Activated T-cell treated with anti-CD3 and anti-CD28 coated beads, Interleukin-2, amount 50 U/mL, for 1 hour (primary cell): ENCODE measurements at regions not wholly inside any gene's neighbourhood (a gene's known extent, or its start where the extent isn't known, plus 50 kb on each side); places are given as distances from the start of the nearest gene placed in this dataset.

Source experiments
- DNase-seq: peaks from one replicate; pipeline ENCODE4 v3.0.0-alpha.2; 2020

DNA sequence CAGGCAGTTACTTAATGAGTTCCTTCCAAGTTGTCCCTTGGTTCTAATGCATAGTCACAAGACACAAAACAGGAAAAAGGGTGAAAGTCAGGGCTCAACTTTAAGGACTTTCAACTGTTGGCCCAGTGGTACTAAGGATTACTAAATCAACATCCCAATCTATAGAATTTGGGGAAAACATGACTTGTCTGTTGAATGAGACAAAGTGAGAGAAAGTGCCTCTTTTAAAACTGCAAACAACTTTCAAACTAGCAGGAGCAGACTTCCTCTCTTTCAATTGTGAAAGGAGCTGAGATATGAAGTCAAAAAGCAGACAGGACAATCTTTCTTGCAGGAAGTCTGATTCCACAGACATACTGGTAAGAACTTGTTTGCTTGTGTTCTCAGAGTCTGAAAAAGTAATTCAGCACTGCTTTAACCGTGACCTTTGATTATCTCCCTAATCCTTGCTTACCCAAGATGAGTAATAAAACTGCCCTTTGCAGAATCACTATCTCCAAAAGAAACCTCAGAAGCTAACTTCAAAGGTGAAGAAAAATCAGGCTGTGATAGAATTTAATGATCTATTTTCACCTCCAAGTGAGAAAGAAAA lies 960.7 kb upstream of the RAG2 start:
- DNase-seq = no peak

DNA sequence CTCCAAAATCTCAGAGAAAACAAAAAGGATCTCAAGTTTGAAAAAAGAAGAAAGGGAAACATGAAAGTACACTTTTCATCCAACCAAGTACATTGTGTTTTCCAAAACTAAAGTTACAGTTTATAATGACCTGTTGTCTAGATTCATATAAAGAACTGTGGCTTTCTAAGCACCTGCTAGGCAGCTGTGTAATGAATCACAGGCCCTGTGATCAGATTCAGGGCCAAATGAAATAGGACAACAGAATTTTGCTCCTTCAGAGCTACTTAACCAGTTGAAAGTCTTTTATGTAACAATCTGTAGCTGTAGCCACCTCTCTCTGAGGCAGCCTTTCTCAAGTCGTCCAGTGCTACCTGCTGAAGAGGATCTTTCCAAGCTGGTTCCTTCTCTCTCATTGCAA lies 960.0 kb upstream of the RAG2 start:
- no peak for DNase-seq

DNA sequence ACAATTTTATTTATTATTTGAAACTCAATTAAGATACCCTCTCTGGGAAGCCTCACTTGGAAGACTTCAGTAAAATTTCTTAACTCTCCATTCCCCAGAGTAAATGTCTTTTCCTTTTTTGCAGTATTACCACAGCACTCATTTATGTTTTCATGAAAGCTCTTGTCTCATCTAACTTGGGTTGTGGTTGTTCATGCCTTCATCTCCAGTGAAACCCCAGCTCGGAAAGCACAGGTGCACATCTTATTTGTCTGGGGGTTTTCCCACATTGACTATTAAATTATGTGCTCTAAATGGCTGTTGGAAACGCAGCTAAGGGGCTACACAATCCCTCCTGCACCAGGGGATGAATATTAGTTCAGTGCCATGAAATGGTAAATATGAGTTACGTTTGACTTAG lies 954.2 kb upstream of the RAG2 start:
- DNase-seq = no peak

DNA sequence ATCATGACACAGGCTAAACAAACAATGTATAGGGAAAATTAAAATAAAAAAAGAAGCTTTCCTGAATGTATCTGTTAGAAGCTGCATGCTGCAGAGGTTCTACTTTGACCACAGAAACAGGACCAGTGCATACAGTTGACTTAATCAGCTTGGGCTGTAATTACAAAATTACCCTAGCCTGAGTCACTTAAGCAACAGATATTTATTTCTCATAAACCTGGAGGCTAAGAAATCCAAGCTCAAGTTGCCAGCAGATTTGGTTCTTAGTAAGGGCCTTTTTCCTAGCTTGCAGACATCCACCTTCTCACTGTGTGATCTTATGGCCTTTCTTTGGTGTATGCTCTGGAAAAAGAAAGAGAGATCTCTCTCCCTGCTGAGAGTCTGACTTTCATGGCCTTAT lies 946.5 kb upstream of the RAG2 start:
- no peak for DNase-seq

DNA sequence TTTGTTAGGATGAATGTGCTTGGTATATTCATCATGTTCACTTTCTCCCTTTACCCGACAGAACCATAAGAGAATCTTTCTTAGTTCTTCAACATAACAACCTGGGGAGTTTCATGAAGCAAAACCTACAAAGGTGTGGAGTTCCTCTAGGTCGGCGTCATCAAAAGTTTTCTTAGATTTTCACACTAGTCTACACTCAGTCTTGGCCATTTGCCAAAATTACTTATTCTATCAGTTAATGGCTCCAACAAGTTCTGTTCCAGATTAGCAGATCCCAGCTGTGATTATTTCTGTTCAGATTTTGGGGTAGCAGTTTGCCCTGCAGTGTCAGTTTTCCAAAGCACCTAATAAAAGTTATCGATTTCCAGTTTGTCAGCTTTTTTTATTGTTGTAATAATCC lies 935.8 kb upstream of the RAG2 start:
- no peak for DNase-seq

DNA sequence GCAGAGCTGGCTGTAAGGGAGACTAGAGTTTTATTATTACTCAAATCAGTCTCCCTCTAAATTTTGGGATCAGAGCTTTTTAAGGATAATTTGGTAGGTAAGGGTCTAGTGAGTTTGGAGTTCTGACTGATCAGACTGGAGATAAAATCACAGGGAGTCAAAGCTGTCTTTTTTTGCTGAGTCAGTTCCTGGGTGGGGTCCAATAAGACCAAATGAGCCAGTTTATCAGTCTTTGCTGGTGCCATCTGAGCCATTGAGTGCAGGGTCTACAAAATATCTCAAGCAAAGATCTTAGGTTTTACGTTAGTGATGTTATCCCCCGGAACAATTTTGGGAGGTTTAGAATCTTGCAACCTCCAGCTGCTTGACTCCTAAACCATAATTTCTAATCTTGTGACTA lies 935.1 kb upstream of the RAG2 start:
- DNase-seq = no peak

DNA sequence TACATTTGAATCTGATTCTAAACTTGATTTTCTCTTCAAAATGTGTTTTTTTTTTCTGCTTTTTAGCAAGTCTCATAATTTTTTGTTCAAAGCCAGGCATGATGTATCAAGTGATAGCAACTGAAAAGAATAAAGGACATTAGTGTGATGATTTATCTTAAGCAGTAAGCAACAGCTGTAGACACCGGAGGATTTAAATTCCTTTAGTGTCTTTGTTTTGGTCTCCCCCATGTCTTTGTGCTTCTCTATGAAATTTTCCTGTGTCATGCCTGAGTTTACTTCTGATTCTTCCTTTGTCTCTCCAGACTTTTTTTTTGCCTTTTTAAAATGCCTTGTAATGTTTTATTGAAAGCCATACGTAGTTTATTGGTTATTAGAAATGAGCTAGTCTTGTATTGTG lies 934.2 kb upstream of the RAG2 start:
- DNase-seq = no peak

DNA sequence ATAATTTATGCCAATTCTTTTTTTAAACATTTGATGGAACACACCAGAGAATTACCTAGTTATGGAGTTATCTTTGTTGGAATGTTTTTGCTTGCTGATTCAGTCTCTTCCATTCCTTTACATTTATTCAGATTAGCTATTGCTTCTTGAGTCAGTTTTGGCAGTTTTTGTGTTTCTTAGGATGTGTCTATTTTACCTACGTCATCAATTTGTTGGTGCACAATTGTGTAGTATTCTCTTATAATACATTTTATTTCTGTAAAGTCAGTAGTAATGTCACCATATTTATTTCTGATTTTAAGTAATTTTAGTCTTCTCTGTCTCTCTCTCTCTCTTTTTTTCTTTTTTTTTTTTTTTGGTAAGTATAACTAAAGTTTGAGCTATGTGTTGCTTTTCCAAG lies 929.5 kb upstream of the RAG2 start:
- DNase-seq = no peak

DNA sequence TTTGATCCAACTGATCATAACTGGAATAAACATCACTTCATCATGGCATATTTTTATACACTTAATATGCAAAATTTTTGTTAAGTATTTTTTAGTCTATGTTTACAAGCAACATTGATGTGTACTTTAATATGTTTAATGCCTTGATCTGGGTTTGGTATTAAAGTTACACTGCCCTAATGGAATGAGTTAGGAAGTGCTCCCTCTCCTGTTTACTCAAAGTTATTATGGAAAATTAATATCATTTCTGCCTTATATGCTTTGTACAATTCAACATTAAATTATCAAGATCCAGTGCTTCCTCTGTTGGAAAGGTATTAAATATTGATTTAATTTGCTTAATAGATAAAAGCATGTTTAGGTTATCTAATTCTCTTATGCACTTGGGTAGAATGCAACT lies 927.3 kb upstream of the RAG2 start:
- DNase-seq = no peak

DNA sequence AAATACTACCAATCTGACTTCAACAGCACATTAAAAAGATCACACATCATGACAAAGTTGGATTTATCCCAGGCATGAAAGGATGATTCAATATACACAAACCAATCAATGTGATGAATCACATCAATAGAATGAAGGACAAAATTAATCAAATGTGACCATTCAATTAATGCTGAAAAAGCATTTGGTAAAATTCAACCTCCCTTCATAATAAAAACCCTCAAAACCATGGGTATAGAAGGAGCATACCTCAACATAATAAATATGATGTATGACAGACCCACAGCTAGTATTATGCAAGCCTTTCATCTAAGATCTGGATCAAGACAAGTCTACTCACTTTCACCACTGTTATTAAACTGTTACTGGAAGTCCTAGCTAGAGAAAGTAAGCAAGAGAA lies 921.7 kb upstream of the RAG2 start:
- no peak for DNase-seq

DNA sequence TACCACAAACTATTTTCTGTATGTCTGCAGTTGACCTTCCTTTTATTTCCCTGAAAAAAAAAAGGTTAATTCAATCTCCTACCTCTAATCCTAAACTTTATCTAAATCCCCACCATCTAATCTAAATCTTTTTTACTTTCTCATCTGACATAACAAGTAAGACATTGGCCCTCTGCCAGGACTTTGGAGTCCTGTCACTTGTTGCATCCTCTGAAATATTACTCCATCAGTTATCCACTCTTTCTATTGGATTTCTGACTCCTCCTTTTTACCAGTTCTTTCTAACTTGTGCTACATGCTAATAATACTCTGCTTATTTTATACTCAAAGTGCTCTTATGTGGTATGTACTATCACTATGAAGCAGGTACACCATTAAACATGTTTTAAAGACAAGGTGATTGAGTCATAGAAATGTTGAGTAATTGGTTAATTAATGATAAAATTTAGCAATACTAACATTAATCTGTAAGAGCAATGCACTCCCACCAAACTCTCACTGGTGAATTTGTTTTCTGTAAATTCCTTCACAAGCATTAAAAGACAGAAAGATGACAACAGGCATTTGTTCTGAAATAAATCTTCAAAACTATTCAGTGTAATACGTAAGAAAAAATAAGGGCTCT lies 914.2 kb upstream of the RAG2 start:
- no peak for DNase-seq

DNA sequence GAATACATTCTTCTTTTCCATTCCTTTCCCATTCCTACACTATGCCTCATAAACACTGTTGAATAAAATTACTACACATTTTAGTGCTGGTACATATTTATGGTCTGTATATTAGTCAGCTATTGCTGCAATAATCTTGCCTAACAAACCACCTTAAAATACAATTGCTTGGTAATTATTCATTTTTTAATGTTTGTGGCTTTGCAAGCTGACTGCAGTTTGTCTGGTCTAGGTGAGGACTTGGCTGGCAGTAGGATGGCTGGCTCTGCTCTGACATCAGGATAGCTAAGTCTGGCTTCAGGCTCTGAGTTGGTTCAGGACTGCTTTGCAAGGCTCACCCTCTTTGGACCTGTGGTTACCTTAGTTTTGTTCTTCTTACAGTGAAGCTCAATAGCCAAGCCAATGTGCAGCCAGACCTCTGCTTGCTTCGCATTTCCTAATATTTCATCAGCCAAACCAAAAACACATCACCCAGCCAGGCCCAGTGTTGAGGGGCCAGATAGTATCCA lies 913.4 kb upstream of the RAG2 start:
- no peak for DNase-seq

DNA sequence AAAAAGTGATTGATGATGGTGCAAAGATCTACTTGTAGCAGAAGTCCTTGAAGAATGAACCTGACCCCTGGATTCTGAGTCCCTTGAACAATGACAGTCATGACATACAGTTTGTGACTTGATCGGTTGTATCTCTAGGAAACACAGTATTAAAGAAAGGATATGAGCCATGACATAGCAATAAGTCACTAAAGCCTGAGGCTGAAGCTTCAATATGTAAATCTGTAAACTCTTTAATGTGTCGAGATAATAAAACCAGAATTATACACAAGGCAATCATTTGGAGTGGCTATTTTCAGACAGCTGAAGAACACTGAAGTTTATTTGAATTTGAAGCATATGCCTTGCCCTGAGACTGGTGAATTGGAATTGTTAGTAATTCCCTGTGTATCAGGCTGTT lies 911.5 kb upstream of the RAG2 start:
- no peak for DNase-seq

DNA sequence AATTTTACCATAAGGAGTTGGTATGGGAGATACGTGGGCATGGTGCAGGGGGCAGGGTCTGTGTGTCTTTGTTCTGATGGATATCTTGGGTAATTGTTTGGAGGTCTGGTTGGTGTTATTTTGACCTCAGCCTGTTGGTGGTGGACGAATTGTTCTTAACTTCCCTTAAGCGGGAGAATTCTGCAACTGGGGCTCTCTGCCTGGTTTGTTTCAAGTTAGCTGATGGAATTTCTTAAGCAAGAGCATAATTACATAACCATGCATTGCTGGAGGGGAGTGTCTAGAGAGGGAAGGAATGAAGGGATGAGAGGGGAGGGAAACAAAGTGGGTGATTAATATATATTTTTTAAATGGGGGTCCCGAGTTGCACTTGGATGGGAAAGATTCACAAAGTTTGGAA lies 908.5 kb upstream of the RAG2 start:
- DNase-seq = no peak

DNA sequence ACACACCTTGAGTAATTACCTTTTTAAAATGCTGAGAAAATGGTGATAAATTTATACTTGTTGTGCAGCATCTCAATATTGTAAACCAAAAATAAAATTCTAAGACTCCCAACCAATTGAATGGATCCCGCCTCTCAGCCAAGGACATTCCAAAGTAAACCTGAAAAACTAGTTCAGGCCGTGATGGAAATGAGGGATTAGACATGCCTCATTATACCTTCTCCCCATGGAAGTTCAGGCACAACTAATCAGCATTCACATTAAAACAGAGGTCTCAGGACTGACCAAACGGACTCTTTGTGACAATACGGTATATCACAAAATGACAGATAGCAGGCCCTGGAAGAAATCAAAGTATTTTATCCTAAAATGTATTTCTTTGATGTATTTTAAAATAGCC lies 907.4 kb upstream of the RAG2 start:
- DNase-seq = no peak

DNA sequence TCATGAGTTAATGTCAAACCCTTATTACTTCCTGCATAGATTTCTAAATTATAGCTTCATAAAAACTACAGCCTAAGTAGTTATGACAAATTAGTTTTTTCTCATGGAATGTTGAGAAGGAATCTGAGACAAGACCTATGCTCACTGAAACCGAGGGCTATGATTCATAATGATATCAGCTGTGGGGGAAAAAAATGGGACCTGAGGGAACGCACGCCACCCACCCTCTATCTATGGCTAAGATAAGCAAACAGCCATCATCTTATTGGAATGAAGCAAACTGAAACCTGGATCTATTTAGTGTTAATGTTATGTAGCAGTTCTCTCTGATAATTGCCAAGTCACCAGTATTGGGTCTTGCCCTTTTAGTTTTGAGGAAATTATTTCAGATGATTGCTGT lies 906.9 kb upstream of the RAG2 start:
- no peak for DNase-seq

DNA sequence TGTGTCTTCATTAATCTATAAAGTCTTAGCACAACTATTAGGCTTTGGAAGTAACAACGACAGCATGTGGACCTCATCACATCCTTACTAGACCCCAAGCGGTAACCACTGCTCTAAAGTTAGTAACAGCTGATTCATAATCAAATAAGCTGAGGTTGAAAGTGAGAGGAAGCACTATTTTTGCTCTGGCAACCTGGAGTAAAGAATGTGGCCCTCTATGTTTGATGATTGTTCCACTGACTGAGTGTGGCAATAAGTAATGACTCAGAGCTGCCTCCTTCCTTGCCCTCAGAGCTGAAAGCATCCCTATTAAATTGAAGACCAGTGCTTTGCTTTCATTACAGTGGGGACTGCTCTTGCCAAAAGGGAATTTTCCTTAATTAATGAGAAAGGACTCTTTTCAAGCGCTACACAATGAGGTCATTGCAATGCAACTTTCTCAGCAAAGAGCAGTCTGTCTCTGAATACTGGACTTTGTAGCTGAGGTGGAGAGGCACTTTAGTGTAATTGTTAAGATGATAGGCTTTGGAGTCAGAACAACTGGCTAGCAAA lies 906.1 kb upstream of the RAG2 start:
- no peak for DNase-seq

DNA sequence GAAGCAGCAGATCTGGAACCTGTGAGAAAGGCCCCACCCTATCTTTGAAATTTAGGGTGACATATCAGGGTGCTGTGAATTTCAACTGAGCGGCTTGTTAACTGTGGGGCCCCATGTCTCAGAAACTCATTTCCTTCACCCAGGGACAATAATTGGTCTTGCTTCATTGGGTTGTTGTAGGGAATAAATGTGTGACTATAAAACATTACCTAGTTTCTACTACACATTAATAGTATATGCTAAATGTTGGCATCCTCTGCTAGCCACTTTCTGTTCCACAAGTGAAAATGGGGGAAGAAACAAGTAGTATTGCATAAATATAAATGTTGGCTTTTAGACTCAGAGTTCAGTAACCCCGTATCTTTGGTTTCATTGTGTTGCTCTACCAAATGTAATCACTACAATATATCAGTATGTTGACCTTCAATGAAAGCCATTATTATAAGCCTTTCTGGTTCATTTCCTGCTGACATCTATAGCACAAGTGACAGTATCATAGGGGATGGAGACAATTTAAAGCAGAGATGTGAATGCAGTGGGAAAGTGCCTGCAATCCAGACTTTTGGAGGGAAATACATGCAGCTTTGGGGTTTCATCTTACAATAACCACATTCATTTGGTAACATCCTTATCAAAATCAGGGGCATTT lies 905.5 kb upstream of the RAG2 start:
- DNase-seq = no peak

DNA sequence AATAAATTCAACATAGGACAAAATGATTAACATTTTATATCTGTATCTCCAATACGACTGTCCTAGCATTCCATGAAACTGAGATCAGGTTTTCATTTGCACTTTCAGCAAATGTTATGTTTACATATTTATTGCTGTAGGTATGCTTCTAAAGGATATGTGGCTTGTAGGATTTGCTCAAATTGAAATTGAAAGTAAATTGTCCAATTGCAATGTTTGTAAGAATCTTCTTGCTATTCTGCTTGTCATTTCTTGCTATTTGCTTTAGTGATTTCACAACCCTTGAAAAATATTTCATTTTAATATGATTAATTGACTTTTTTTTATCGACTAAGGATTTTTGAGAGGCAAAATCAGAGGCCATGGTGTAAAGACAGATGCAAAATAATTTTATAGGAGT lies 904.2 kb upstream of the RAG2 start:
- DNase-seq = no peak

DNA sequence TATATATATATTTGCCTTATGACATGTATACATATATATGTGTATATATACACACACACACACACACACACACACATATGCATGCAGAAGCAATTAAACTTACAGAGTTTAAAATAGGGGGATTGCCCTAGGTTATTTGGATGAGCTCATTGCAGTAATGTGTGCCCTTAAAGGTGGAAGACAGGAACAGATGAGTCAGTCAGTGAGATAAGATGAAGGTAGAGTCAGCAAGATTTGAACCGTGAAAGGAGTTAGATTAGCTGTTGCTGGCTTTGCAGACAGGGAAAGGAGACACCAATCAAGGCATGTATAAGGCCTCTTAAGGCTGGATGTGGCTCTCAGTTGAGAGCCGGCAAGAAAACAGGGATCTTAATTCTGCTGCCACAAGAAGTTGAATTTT lies 902.4 kb upstream of the RAG2 start:
- DNase-seq = no peak

DNA sequence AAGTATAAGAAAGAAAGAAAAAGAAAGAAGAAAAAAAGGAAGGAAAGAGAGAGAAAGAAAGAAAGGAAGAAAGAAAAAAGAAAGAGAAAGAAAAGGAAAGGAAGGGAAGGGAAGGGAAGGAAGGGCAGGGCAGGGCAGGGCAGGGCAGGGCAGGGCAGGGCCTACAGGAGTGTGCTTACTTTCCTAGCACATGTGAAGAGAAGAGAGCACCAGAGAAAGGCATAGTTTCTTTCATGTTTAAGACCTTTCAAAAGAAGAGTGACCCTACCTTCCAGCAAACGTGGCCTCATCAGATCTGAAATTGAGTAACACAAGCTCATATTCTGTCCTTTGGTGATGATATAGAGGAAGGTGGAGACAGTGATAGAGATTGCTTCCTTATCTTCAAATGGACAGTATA lies 899.3 kb upstream of the RAG2 start:
- DNase-seq = no peak

DNA sequence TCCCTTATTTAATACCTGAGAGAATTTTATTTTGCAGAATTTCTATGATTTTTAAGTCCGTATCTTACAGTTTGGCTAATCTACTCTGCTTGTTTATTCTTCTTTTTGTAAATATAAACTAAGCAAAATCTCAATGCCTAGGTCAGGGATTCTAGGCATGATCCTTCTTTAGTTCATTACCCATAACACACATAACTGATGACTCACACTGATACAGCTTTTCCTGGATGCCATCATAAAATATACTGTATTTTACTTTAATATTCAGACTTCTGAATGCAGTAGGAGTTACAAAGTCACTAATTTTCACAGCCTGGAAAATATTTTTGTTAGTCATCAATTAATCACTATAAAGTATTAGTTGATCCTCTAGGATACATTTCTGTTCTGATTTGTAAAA lies 898.2 kb upstream of the RAG2 start:
- DNase-seq = no peak

DNA sequence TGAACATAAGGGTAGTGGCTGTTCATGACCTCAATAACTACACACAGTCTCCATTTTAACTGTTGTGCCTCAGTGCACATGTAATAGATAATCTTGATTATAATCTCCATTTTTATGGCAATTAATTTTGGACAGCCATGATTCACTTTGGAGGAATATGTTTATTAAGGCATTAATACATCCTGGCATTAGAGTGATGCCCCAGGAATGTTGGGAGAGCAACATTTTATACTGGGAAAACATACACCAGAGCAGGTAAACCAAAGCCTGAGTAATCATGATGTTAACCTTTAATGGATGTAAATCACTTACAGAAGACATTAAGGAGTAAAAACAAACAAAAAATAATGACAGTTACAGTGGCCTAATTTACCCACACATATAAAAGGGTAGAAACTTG lies 886.3 kb upstream of the RAG2 start:
- DNase-seq = no peak

DNA sequence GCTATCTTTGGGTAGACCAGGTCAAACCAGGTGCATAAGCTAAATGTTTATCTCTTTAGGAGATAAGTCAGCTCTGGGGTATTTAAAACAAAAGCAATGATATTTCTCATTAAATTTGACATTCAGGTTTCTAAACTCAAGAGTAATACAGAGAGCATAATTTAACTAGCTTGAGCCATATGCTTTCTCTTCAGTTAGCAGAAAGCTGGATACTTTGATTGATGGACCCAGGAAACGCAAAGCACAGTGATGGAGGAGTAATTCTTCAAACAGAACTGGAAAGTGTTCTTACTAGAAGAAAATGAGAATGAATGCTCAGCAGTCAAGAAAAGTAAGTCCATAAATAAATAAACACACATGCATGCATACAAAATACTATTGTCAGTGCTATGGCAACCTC lies 885.7 kb upstream of the RAG2 start:
- DNase-seq = no peak

DNA sequence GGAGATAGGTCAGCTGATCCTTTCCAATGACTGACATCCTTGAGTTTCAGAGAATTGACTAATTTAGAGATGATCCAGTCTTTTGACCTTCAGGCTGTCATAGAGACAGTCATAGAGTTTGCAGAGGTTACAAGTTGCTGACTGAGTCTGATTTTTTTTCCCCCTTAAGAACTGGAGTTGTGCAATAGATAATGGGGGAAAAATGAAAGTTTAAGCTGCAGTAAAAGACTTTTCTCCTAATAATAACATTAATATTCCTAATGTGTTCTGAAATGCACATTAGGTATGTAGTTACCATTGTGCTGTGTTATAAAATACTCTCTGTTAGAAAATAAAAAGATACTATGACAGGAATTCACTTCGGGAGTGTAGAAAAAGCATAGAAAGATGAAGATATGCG lies 876.9 kb upstream of the RAG2 start:
- DNase-seq = no peak
